IPS-18a (cell line): ENCODE measurements at regions not wholly inside any gene's neighbourhood (a gene's known extent, or its start where the extent isn't known, plus 50 kb on each side); places are given as distances from the start of the nearest gene placed in this dataset.
"Not testable (repeated sequence)": the region's sequence is repeated elsewhere in the genome, so short reads cannot be mapped to it uniquely, and the experiment has no call there.

Source experiments
- H3K27ac ChIP-seq: one replicate; pipeline ENCODE4 v1.5.1; 2013; ENCODE audit warnings: low read length
- H3K27me3 ChIP-seq: one replicate; pipeline ENCODE4 v1.6.1; 2013; ENCODE audit warnings: mild to moderate bottlenecking, low read length; ENCODE audit not compliant: control insufficient read depth, insufficient read depth
- H3K36me3 ChIP-seq: one replicate; pipeline ENCODE4 v1.6.1; 2013; ENCODE audit warnings: low read depth, low read length; ENCODE audit not compliant: control insufficient read depth
- H3K4me1 ChIP-seq: one replicate; pipeline ENCODE4 v1.6.1; 2013; ENCODE audit warnings: low read depth, low read length; ENCODE audit not compliant: control insufficient read depth
- H3K4me3 ChIP-seq: one replicate; pipeline ENCODE4 v1.5.1; 2013; ENCODE audit warnings: low read length
- H3K9ac ChIP-seq: one replicate; pipeline ENCODE4 v1.6.1; 2013; ENCODE audit warnings: mild to moderate bottlenecking, low read length, moderate library complexity
- H3K9me3 ChIP-seq: one replicate; pipeline ENCODE4 v1.6.1; 2013; ENCODE audit warnings: low read depth, low read length; ENCODE audit not compliant: control insufficient read depth

- H3K4me3 ChIP-seq, H3K27ac ChIP-seq, H3K36me3 ChIP-seq: not testable (repeated sequence)
Measured at GRCh38 chr16:86957662-86958198, 359.5 kb downstream of the C16orf95 start.

DNA sequence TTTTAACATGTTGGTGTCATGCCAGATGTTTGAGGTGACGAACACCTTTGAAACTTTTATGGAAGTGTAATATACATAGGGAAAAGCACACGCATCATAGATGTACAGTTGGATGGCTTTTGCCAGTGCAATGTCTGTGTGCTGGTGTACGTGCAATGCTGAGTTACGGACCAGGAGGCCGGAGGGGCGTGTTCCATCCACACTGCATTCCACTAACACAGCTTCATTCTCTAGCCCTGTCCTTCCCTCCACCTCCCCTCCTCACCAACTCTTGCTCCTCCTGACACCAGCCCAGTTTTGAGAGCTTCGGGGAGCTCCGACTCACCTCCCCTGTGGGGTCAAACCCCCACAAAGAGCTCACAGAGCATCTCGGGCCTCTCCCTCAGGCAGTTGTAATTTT, 358.8 kb downstream of the C16orf95 start:
- Histone ChIP-seq H3K36me3 (no peaks in the 10 kb centered on the region), H3K9ac (no peak overlapping the region), H3K4me1 (peaks cover 5% of the 10 kb centered on the region), H3K27me3 (no peaks in the 10 kb centered on the region), H3K9me3 (no peaks in the 10 kb centered on the region), H3K27ac (no peak overlapping the region), H3K4me3 (no peak overlapping the region)

More at GRCh38 chr16:86957662-86958198, 359.5 kb downstream of the C16orf95 start:
- H3K27me3 ChIP-seq, H3K9me3 ChIP-seq, H3K4me1 ChIP-seq, H3K9ac ChIP-seq: not testable (repeated sequence)

DNA sequence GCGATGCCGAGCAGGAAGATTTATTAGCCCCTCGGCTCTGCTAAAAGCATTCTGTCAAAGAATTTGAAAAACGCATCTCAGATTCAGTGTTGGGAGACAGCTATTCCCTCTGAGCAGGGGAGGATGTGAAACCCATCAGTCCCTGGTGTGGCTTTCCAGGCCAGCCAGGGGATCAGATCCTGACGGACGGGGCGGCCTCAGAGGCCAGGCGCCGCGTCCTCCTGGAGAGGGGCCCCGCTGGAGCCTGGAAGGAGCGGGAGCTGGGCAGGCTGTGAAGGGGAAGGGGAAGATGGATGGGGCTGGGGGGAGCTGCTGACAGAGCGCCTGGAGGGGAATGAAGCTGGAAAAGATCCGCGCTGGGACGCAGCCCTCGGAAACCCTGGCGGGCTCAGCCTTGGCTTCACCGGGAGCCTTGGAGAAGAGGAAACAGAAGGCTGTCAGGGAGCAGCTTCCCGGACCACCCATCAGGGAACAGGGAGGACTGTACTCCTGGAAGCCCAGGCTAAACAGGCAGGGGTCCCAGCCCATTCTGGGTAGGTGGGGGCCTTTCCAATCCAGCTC, 358.0 kb downstream of the C16orf95 start:
- Histone ChIP-seq H3K4me3 (no peak overlapping the region), H3K36me3 (no peaks in the 10 kb centered on the region), H3K9ac (no peak overlapping the region), H3K27ac (no peak overlapping the region), H3K4me1 (no peaks in the 10 kb centered on the region), H3K9me3 (no peaks in the 10 kb centered on the region), H3K27me3 (no peaks in the 10 kb centered on the region)

DNA sequence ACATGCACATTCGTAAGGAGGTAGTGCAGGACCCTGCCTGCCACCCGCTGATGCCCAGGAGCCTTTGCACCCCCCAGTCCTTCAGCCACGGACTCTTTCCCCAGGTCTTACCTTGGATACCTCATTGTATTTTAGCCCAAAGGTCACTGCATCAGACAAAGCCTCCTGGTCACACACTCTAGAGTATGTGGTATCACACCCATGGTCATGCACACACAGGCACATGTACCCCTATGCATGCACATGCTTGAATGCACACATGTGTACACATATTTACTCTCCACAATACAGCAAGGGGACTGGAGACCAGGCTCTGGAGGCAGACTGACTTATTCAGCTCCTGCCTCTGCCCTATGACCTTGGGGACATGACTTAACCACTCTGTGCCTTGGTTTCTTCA, 357.5 kb downstream of the C16orf95 start:
- Histone ChIP-seq H3K27me3 (no peaks in the 10 kb centered on the region), H3K36me3 (no peaks in the 10 kb centered on the region), H3K27ac (no peak overlapping the region), H3K9me3 (no peaks in the 10 kb centered on the region), H3K9ac (no peak overlapping the region), H3K4me3 (no peak overlapping the region), H3K4me1 (no peaks in the 10 kb centered on the region)

GRCh38 chr16:86960266-86960665, 356.9 kb downstream of the C16orf95 start:
- Histone ChIP-seq H3K9ac (no peak overlapping the region), H3K4me3 (no peak overlapping the region), H3K27ac (no peak overlapping the region), H3K27me3 (no peaks in the 10 kb centered on the region), H3K9me3 (no peaks in the 10 kb centered on the region), H3K36me3 (no peaks in the 10 kb centered on the region), H3K4me1 (no peaks in the 10 kb centered on the region)

- Histone ChIP-seq H3K4me1 (no peaks in the 10 kb centered on the region), H3K4me3 (no peak overlapping the region), H3K27ac (no peak overlapping the region), H3K9me3 (no peaks in the 10 kb centered on the region), H3K27me3 (no peaks in the 10 kb centered on the region), H3K9ac (no peak overlapping the region), H3K36me3 (no peaks in the 10 kb centered on the region)
Measured at GRCh38 chr16:86961171-86961601, 356.0 kb downstream of the C16orf95 start.

GRCh38 chr16:86962259-86962658, 354.9 kb downstream of the C16orf95 start:
- no peaks in the 10 kb centered on the region for H3K9me3 ChIP-seq

GRCh38 chr16:86962913-86963312, 354.3 kb downstream of the C16orf95 start:
- no peaks in the 10 kb centered on the region for H3K36me3 ChIP-seq
- H3K9me3 ChIP-seq: no peaks in the 10 kb centered on the region
- no peak overlapping the region for H3K27ac ChIP-seq
- no peaks in the 10 kb centered on the region for H3K27me3 ChIP-seq
- no peaks in the 10 kb centered on the region for H3K4me1 ChIP-seq
- no peak overlapping the region for H3K4me3 ChIP-seq
- no peak overlapping the region for H3K9ac ChIP-seq

More at GRCh38 chr16:86962259-86962658, 354.9 kb downstream of the C16orf95 start:
- Histone ChIP-seq H3K4me3 (no peak overlapping the region), H3K27me3 (no peaks in the 10 kb centered on the region), H3K27ac (no peak overlapping the region), H3K4me1 (no peaks in the 10 kb centered on the region), H3K36me3 (no peaks in the 10 kb centered on the region), H3K9ac (no peak overlapping the region)

GRCh38 chr16:86963600-86964575, 353.3 kb downstream of the C16orf95 start:
- no peaks in the 10 kb centered on the region for H3K9me3 ChIP-seq
- H3K4me3 ChIP-seq: no peak overlapping the region
- H3K36me3 ChIP-seq: no peaks in the 10 kb centered on the region
- no peaks in the 10 kb centered on the region for H3K27me3 ChIP-seq
- H3K27ac ChIP-seq: no peak overlapping the region
- no peaks in the 10 kb centered on the region for H3K4me1 ChIP-seq
- H3K9ac ChIP-seq: no peak overlapping the region

DNA sequence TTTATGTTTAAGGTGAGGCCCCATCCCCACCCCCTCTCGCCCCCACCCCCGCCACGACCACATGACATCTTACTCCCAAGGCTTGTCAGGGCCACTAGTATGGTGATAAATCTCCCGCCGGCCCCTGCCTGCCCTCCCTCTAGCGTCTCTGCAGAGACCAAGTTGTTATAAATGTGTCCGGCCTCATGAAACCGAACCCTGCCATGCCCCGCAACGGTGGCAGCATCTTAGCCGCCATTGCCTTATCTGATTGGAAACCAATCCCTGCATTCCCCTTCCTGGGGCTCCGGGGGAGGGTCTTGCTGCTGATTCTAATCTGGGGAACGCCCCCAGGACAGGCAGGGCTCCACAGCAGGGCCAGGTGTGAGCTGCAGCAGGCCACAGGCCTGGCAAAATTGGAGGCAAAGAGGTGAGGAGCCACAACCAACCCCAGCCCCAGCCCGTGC, 352.4 kb downstream of the C16orf95 start:
- Histone ChIP-seq H3K36me3 (no peaks in the 10 kb centered on the region), H3K4me3 (no peak overlapping the region), H3K27ac (no peak overlapping the region), H3K4me1 (no peaks in the 10 kb centered on the region), H3K27me3 (no peaks in the 10 kb centered on the region), H3K9me3 (no peaks in the 10 kb centered on the region), H3K9ac (no peak overlapping the region)

DNA sequence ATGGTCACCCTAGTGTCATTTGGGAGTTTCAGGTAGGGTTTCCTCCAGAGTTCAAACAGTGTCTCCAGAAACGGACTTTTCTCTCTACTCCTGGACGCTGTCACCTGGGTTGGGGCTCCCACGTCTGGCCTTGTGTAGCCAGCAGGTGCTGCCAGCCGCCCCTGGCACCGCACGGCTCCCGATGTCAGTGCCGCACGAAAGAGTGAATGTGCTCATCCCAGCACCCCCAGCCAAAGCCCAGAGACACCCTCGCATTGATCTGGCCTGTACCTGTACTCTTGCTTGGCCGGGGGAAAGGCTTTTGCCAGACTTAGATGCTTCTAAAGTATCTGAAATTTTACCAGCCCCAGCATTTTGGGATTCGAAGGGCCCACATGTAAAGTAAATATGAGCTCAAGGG, 351.9 kb downstream of the C16orf95 start:
- Histone ChIP-seq H3K4me3 (no peak overlapping the region), H3K27ac (no peak overlapping the region), H3K9ac (no peak overlapping the region), H3K27me3 (no peaks in the 10 kb centered on the region), H3K36me3 (no peaks in the 10 kb centered on the region), H3K4me1 (no peaks in the 10 kb centered on the region), H3K9me3 (no peaks in the 10 kb centered on the region)
